HG02840 (cell line): ENCODE measurements at regions not wholly inside any gene's neighbourhood (a gene's known extent, or its start where the extent isn't known, plus 50 kb on each side); places are given as distances from the start of the nearest gene placed in this dataset.
A peak's percentile ranks its signal among the peaks of the same experiment; 100 is the strongest.
"Not testable (repeated sequence)": the region's sequence is repeated elsewhere in the genome, so short reads cannot be mapped to it uniquely, and the experiment has no call there.

Experiments
- ATAC-seq: cut with Tn5 transposase; IDR thresholded peaks from one replicate; pipeline ENCODE4 v1.9.1; 2021; ENCODE audit warnings: mild to moderate bottlenecking, moderate library complexity, moderate number of reproducible peaks; ENCODE audit not compliant: unreplicated experiment, low FRiP score

DNA sequence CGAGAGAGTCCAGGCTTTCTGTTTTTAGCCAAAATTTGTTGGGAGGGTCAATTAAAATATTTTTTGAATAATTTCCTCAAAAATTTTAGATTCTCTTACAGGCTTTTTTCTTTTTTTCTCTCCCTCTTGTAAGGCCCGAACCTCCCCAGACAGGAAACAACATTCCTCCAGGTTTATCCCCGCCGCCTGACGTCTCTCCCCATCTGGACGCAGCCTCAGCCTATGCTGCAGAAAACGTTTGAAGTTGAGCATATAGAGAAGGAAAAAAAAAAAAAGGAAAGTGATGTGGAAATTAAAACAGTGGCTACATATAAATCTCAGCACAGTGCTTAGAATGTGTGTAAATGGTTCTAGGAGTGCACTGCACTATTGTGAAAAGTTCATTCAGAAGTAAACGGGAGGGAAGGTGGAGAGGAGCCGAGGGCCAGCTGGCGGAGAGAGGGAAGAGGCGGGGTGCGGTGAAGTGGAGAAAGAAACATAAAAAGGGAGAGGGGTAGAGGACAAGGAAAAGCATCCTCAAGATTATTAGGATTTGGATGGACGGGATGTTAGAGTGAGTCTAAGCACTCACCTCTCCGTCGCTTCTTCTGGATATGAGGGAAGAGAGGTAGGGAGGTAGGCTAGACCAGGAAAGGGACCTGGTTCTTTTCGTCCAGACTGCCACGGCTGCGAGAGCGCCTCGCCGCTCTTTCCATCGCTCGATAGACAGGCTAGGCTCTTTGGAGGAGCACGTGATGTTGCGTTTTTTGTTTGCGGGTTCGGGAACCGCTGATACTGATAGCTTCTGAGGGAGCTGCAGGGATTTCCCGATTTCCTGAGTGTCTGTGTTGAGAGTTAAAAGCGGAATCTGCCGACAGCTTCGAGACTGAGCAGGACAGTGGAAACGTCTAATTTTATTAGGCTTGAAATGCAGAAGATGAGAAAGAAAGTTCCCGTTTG lies 98.7 kb downstream of the TRIM27 start:
- ATAC-seq = no peak

DNA sequence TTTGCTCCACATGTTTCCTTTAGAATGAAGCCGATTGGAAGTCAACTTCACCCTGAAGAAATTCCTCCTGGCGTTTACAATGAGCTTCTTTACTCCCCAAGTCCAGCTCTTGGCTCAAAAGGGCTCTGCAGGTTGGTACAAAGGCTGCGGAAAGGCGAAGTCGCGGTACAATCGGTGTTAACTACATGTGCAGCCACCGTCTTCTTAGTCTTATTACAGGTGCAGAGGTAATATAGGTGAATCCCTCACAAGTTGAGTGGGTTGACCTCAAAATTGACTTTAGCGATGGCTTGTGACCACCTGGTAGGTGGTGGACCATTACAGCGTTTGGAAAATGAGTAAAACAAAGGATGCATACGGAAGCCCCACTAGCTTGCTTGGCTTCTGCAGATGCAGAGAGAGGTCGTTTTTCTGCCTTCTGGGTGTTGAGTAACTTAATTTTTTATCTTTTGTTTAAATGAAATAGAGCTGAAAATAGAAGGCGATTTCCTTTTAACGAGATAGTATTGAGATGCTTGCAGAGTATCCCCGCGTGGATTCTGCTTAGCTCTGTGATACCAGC lies 98.0 kb downstream of the TRIM27 start:
- no peak for ATAC-seq

DNA sequence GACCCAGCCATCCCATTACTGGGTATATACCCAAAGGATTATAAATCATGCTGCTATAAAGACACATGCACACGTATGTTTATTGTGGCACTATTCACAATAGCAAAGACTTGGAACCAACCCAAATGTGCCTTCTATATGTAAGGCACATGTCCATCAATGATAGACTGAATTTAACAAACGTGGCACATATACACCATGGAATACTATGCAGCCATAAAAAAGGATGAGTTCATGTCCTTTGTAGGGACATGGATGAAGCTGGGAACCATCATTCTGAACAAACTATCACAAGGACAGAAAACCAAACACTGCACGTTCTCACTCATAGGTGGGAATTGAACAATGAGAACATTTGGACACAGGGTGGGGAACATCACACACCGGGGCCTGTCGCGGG lies 92.1 kb downstream of the TRIM27 start:
- ATAC-seq = not testable (repeated sequence)

DNA sequence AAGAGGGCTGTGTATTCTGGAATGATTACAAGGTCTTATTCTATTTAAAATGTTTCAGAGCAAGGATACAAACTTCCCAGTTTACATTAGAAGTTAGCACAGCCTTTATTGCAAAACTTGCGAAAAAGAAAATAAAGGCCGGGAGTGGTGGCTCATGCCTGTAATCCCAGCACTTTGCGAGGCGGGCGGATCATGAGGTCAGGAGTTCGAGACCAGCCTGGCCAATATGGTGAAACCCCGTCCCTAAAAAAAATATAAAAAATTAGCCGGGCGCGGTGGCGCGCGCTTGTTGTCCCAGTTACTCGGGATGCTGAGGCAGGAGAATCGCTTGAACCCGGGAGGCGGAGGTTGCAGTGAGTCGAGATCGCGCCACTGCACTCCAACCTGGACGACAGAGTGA lies 87.1 kb downstream of the TRIM27 start:
- ATAC-seq = not testable (repeated sequence)

DNA sequence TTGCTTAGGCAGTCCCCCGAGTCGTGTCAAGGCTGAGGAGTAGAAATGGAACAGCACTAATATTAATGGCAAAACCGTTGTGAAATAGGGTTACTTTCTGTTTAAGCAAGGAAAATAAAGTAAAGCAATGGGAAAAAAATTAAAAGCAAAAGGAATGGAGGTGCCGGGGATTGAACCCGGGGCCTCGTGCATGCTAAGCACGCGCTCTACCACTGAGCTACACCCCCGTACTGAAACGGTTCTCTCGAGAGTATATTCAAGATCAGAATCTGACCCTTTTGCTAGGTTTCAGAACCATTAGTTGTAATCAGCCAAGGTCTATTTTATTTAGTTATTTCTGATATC lies 85.5 kb downstream of the TRIM27 start:
- ATAC-seq = peak; percentile 42

DNA sequence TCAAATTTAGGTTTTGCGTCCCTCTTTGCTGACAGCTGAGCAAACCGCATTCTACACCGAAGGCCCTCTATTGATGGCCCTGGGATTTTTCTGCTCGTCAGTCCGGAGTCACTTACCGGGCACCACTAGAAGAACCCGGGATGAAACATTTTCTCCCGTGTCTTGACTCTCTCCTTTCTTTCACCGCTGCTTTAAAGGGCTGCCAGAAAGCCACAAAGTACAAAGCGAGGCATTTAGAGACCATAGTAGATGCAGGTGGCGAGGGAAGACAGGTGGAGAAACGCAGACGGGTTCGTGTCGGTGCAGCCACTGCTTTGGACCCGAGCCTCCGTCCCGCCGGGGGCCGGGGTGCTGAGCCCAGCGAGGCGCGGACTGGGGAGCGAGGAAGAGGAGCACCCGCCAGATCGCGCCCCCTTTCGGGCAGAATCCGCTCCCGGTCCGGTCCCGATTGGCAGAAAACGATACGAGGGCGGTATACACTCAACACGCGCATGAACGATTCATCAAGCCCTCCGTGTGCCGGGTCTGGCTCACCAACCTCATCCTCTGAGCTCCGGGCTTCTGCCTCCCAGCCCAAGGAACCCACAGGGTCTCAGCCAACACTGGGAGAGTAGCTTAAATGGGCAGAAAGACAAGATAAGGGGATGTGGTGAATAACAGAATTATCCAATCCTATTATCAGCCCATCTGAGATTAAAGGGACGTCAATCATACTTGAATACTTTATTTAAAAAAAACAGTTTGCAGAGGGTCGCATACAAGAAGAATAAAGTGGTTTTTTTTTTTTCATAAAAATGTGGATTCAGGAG lies 84.9 kb downstream of the TRIM27 start:
- ATAC-seq = peak; percentile 58

DNA sequence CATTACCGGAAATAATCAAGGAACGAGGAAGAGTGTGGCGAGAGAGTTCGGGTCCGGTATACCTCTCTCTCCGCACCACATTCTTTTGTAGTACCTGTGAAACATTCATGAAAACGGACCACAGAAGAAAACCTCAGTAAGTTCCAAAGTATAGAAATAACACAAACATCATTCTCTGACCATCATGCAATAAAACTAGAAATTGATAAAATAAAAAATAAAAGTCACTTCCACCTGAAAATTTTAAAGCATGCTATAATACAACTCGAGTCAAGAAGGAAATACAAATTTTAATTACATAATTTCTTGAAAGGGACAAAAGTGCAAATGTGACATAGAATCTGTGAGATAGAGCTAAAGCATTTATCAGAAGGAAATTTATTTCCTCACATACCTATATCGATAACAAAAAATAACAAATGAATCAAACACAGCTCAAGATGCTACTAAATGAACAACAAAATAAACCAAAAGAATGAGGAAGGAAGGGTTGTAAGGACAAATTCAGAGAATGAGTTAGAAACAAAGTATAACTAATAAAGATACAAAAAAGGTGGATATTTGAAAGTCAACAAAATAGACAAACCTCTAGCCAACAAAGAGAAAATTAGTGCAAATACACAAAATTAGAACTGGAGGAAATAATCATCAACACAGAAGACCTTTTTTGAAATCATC lies 84.2 kb downstream of the TRIM27 start:
- ATAC-seq = no peak

DNA sequence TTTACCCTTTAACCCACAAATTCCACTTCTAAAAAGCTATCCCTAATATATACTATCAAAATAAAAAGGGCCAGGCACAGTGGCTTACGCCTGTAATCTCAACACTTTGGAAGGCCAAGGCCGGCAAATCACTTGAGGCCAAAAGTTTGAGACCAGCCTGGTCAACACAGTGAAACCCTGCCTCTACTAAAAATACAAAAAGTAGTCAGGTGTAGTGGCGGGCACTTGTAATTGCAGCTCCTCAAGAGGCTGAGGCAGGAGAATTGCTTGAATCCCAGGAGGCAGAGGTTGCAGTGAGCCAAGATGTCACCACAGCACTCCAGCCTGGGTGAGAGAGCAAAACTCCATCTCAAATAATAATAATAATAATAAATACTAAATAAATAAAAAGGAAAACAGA lies 82.5 kb downstream of the TRIM27 start:
- ATAC-seq = no peak

DNA sequence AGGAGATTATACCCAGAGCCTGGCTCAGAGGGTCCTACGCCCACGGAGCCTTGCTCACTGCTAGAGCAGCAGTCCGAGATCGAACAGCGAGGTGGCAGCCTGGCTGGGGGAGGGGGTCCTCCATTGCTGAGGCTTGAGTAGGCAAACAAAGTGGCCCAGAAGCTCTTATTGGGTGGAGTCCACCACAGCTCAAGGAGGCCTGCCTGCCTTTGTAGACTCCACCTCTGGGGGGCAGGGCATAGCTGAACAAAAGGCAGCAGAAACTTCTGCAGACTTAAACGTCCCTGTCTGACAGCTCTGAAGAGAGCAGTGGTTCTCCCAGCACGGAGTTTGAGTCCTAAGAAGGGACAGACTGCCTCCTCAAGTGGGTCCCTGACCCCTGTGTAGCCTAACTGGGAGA lies 75.0 kb downstream of the TRIM27 start:
- not testable (repeated sequence) for ATAC-seq
